Effector CD4-positive, alpha-beta T cell (primary cell): ENCODE measurements at regions not wholly inside any gene's neighbourhood (a gene's known extent, or its start where the extent isn't known, plus 50 kb on each side); places are given as distances from the start of the nearest gene placed in this dataset.

Experiments
- DNase-seq: peaks from one replicate; pipeline ENCODE4 v3.0.0-alpha.2; 2020

GRCh38 chr15:95422255-95422654 is 908.2 kb upstream of the NR2F2 start:
- no peak for DNase-seq

GRCh38 chr15:95425859-95426258 is 904.6 kb upstream of the NR2F2 start:
- DNase-seq: no peak

DNA sequence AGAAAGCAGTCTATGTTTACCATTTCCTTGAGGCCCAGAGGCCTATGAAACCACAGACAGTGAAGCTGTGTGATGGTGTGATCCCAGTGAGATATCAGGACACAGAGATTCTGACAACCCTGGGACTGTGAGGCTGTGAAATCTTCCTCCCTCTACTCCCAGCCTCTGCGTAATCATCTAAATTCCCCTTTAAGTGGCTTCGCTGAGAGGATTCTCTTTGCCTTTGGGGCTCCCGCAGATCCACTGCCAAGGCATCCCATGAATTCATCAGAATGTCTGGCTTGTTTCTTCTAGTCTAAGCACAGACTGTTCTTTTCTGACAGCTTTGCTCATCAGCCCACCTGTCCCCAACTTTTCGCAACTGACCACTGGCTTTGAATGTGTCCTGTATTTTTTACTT is 901.2 kb upstream of the NR2F2 start:
- DNase-seq: no peak

DNA sequence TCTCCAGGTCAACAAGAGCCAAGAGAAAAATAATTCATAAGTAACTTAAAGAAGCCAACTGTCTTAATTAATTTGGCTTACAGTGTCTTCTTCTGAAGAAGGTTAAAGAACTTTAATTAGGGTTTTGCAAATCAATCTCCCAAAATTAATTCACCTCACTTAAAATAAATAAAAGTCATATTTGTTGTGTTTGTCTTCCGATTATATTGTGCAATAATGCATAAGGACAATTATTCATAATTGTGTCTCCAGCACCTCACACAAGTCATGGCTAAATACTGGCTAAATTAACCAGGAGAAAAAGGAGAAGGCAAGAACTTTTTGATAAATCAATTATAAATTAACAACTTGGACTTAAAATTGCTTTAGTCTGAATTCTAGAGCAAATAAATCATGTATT is 899.0 kb upstream of the NR2F2 start:
- DNase-seq: no peak

DNA sequence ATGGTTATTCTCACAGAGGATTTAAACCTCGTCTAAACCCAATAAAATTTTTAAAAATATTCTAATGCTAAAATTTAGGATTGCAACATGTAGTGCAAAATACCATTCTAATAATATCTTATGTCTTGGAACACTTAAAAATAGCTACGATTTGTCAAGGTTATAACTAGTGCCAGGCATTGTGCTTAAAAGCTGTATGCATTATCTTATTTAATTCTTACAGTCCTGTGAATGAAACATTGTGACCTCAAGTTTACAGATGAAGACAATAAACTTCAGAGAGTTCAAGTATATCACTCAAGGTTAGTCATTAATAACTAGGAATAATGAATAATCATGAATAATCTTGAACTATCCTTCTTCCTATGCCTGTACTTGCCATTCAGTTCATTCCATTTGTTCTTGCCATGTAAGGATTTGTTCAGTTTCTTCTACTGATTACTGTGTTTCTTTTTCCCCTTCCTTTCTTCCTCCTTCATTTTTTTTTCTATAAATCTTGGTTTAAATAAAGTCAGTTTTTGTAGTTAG is 897.6 kb upstream of the NR2F2 start:
- no peak for DNase-seq

DNA sequence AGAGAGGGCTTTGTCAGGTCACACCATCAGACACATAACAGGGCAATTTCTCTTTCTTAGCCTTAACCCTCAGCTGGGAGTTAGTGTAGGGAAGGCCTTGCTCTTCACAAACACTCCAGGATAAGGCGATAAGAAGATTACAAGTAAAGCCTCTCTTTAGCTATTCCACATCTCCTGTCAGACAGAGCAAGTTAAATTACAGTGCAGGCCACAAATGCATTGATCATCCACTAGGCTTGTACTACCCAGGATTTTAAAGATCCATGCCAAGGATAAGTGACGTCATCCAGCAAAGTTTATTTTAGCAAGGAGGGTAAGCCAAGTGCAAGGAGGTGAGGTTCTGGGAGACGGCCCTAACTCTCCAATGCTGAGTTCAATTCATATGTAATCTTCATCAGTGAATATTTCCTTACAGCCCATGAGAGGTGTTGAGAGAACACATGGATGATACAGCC is 890.6 kb upstream of the NR2F2 start:
- DNase-seq: no peak

GRCh38 chr15:95440712-95441111 is 889.8 kb upstream of the NR2F2 start:
- no peak for DNase-seq

GRCh38 chr15:95442107-95442719 is 888.3 kb upstream of the NR2F2 start:
- no peak for DNase-seq

- no peak for DNase-seq
Observed at GRCh38 chr15:95444860-95445259, 885.6 kb upstream of the NR2F2 start.

DNA sequence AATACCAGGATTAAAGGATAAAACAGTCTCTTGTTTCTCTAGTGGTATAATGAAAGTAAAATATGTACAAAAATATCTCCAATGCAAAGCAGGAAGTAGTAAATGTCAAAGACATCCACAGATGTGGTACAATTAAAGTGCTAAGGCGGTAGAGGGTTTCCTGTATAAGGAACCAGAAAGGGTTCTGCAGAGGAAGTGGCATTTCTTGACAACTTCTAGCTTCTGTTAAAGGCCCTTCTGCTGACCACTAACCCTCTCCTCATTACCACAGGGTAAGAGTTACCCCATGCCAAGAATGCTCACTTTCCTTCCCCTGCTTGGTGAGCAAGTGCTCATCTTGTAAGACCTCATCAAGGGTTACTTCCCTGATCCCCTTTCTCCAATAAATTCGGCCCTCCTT is 883.6 kb upstream of the NR2F2 start:
- DNase-seq: no peak

DNA sequence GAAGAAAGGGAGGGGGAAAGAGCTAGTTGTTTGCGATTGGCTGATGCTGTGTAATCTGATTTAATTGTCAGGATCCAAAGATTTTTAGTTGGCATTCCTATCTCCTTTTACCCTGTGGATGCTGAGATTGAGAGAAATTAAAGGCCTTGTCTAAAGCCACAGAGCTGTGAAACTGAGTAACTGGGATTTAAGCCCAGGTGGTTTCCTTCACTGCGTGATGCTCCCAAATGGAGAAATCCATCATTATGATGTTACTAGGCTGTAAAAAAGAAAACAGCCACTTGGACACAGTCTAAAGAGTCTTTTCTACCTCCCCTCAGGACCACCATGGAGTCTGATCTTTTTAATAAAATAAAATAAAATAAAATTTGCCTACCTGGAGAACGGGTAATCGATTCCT is 883.0 kb upstream of the NR2F2 start:
- no peak for DNase-seq

DNA sequence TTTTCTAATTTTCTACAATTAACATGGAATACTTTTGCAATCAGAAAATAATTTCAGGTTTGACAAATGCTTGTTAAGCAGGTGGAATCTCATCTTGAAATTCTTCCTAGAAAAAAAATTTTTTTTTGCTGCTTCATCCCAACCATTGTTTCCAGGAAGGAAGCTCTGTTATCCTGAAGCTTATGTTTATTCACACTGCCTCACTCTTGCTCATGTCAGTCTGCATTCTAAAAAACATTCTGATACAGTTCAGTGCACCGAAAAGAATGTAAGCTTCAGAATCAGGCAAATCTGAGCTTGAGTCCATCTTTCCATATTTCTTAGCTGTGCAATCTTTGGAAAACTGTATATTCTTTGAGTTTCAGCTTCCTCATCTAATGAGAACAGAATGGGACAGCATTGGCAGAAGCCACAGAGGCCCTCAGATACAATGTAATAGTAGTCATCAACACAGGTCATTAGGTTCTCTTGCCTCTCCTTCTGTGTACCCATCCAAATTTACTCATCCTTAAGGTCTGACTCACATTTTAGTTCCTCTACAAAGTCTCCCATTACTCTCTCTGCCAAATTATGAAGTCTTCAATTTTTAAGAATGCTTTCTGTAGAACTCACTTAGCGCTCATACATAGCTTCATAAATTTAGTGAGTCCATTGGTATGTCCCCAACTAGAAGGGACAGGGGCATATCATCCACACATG is 881.8 kb upstream of the NR2F2 start:
- no peak for DNase-seq

DNA sequence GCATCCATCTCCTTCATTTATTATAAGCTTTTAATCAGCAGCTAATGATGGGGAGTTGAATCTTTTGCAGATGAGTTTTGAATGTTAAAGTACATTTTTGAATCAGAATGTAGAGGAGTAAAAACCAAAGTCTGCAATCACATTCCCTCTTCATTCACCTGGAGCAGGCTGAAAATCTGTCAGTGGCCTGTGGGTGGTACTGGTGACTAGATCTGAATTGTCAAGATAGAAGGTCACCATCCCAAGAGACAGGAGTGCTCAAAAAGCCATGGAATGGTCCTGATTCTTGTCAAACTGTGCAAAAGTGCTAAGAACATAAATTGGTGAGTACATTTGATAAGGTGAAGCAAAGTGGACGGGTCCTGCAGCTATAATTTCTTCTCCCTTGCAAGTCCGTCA is 881.3 kb upstream of the NR2F2 start:
- DNase-seq: no peak

DNA sequence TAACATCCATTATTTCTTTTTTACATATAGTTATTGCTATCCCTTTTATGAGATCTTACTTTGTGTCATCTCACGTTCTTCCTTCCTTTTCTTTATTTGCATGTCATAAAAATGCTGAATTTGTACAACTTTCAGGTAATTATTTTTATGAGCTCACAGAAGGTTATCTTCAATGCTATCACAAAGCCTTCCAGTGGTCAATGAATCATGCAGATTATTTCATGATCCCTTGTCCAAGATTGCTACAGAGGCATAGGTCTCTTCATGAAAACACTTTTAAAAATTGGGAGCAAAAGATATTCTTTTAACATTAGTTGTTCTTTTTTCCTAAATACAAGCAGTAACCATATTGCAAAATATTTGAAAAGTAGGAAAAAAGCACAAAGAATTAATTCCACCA is 880.1 kb upstream of the NR2F2 start:
- no peak for DNase-seq

DNA sequence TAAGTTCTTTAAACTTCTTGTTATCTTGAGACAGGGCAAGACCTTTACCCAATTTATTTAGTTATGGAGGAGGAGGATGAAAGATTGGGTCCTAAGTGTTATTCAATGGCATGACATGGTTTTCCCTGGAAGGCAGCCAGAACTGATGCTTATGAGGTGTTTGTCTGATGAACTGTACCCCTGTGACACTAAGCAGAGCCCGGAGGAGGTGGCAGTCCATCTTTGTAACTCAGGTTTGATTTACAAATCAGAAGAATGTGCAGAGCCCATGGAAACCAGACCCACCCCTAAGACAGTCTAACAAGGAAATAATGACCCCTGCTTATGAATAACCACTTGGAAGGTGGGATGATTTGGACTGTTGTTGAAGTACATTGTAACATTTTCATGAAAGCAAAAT is 878.6 kb upstream of the NR2F2 start:
- no peak for DNase-seq

DNA sequence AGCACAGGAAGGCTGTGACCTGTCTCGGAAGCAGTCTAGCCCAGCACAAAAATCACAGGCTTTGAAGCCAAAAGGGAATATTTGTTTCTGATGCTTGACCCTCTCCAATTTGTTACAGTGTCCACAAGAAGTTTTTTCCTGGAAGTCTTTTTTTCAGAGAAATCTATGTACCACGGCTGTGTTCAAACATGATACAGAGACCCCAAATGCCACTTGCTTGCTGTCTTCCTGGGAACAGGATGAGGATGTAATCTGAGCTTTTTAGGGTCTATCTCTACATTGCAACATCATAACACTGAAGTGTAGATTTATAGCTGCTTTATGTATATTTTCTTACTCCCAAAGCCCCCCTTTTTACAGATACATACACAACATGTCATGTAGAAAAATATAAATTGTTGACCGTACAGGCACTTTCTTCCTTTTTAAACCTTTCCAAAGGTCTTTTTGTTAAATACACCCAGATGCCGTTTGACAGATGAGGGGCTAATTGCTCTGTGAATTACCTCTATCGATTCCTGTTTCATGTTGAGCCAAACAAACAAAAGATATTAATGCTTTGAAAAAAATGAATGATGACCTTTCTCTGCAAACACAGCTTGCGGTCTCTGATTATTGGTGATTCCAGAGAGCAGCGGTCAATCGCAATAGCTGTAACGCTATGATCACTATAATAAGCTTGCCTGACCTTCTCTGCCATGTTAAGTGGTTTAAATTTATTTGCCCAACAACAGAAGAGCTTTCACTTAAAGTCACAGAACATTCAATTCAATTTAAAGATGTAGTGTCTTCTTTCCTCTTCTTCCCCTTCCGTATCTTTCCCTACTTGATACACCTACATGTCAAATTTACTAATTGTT is 875.9 kb upstream of the NR2F2 start:
- no peak for DNase-seq

DNA sequence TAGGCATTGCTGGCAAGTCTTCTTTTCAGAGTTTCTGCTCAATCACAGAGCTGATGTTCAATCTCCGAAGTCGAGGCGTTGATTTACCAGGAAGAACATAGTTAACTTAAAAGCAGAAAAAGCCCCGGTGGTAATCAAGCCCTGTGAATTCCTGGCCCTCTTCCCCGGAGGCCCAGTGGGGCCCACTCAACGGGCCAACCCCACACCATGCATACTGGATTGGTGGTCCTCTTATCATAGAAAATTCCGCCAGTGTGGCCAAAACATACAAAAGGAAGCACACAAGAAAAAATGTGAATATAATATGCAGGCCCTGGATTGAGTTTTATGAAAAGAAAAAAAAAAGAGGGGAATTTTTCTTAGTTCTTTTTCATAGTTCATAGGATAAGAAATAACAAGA is 873.0 kb upstream of the NR2F2 start:
- DNase-seq: no peak

DNA sequence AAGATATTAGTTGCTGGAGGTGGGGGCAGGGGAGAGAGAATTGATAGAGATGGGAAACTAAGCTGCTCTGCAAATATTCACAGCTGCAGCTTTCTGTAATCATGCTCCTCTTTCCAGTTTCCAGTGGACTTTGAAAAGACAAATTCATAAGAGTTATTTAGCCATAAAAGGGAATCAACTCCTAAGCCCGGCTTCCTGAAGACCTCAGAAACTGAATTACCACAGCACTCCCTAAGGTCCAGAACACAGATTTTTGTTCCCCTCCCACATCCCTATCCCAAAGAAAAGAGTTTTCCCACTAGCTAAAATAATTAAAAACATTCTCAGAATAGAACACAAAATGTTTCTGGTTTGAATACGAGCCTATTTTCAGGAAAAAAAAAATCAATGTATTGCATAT is 871.8 kb upstream of the NR2F2 start:
- DNase-seq: no peak

- DNase-seq: no peak
Observed at GRCh38 chr15:95459273-95459672, 871.2 kb upstream of the NR2F2 start.

- DNase-seq: no peak
Observed at GRCh38 chr15:95464509-95464908, 866.0 kb upstream of the NR2F2 start.

- no peak for DNase-seq
Observed at GRCh38 chr15:95468820-95469219, 861.7 kb upstream of the NR2F2 start.

GRCh38 chr15:95469496-95470000 is 861.0 kb upstream of the NR2F2 start:
- no peak for DNase-seq

DNA sequence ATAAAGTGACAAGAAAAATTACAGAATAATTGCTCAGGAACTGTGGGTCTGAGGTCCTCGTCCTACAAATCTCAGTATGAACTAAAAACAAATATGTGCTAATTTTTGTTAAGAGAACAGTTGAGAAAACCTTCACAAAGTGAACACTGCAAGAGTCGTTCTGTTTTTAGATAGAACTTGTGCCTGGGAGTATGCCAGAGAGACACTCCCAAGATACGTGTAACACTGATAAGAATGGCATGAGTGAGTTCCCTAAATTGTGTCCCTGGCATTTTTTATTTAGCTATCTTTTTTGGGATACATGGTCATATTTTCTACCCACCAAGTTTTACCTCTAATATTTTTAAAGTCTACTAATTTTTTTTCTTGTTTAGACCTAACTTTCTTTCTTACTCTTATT is 860.0 kb upstream of the NR2F2 start:
- no peak for DNase-seq
